Transverse colon (tissue), 4 donors: ENCODE measurements at regions not wholly inside any gene's neighbourhood (a gene's known extent, or its start where the extent isn't known, plus 50 kb on each side); places are given as distances from the start of the nearest gene placed in this dataset.

ENCODE experiments used
- DNase-seq: peaks from one replicate; pipeline ENCODE4 v3.0.0-alpha.2; 2019
- H3K27ac ChIP-seq, 4 donors: fragments of 200-600 bp; sonication (generic); 2 replicates each; pipeline ENCODE4 v1.5.1; 2016 to 2018; ENCODE audit warnings: inconsistent platforms in 4 of 4
- H3K27me3 ChIP-seq: fragments of 200-600 bp; sonication (generic); 2 replicates; pipeline ENCODE4 v1.5.1; 2017; ENCODE audit warnings: inconsistent platforms
- H3K36me3 ChIP-seq, 4 donors: fragments of 200-600 bp; sonication (generic); 2 replicates each; pipeline ENCODE4 v1.5.1; 2017 to 2019; ENCODE audit warnings: inconsistent platforms in 4 of 4
- H3K4me1 ChIP-seq, 4 donors: fragments of 200-600 bp; sonication (generic); 2 replicates each; pipeline ENCODE4 v1.5.1; 2017 to 2020; ENCODE audit warnings: inconsistent platforms in 4 of 4
- H3K4me3 ChIP-seq, 4 donors: fragments of 200-600 bp; sonication (generic); 1 replicate in 1 of 4; 2 replicates in 3 of 4; pipeline versions ENCODE4 v1.5.1 to v1.6.1; 2017 to 2019; ENCODE audit warnings: inconsistent platforms in 4 of 4
- H3K9me3 ChIP-seq, 2 donors: fragments of 200-600 bp; sonication (generic); 2 replicates each; pipeline ENCODE4 v1.5.1; 2017 to 2019; ENCODE audit warnings: inconsistent platforms in 2 of 2
- EP300 ChIP-seq: sonication (generic); formaldehyde crosslinking; IDR thresholded peaks from one replicate; pipeline ENCODE4 v1.6.1; 2017; ENCODE audit warnings: antibody characterized with exemption, low read depth
- POLR2A ChIP-seq: fragments of 450-650 bp; IDR thresholded peaks from one replicate; pipeline ENCODE4 v1.6.1; 2016; ENCODE audit warnings: antibody characterized with exemption, mild to moderate bottlenecking, moderate library complexity
- POLR2AphosphoS5 ChIP-seq, 3 donors: sonication (generic); formaldehyde crosslinking; IDR thresholded peaks; one replicate each; pipeline ENCODE4 v1.6.1; 2016; ENCODE audit warnings: antibody characterized with exemption in 3 of 3
- WGBS, 2 donors: methylation state at CpG; one replicate each; pipeline ENCODE4 v1.1.5; 2018; ENCODE audit warnings: low coverage in 1 of 2; 5-methylcytosine and 5-hydroxymethylcytosine counted together
- in situ Hi-C, 4 donors: fragments of 200-750 bp; cut with MboI; loops; one replicate each; pipeline versions ENCODE4 v1.15.0 to v1.15.1; 2017; ENCODE audit warnings: low sequenced_read_pairs in 3 of 4, low pct_ligation_motif_present in 1 of 4, low pct_unique_long_range_greater_than_20kb in 1 of 4
- intact Hi-C: fragments of 100-400 bp; cut with DNase I; formaldehyde crosslinking; loops from one replicate; pipeline ENCODE4 v1.15.1; 2023; ENCODE audit warnings: low total_unique reads
- TF ChIP-seq, protein P1 (sequence below), 5 experiments: fragments of 200-600 bp in 3 of 5; fragments of 450-650 bp in 2 of 5; sonication (generic) in 3 of 5; IDR thresholded peaks; 1 replicate in 2 of 5; 2 replicates in 3 of 5; pipeline ENCODE4 v1.5.1; 2016 to 2017; ENCODE audit warnings: antibody characterized with exemption in 5 of 5, inconsistent platforms in 3 of 5, mild to moderate bottlenecking in 2 of 5, moderate library complexity in 1 of 5

DNA sequence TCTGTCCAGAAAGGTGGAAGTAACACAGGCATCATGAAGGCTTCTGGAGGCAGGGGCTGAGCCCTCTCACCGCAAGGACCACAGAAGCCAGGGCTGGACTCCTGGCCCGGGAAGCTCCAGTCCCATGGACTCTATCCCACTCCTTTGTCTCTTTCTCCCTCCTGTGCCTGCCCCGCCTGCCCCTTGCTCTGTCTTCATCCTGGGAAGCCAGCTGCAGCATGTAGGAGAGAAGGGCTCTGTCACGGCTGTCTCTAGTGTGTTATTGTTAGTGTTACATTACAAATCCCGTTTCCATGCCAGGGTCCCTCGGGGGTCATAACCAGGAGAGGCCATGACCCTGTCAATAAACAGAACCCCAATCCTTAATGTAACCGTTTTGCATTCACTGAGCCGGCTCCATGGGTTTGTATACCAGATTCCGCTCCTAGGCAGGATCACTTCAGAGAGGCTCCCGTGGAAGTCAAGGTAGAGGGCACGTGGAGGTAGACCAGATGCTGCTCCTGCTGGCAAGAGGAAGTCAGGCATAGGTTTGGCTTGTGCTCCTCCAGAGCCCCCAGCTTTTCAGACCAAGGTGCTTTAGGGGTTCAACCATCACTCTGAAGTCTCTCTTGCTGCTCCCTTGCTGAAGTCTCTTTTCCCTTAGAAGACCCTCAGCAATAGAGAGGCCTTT, 293.2 kb downstream of the ETS1 start:
- in situ Hi-C loops (loop anchor here in 3 of 4 donors (25.0 kb wide), 2 partner anchors 218 to 543 kb away; no protein-coding TSS in a partner anchor), intact Hi-C loops (loop anchor here (5.0 to 10.0 kb wide), 2 partner anchors 231 to 338 kb away; no protein-coding TSS in a partner anchor)
- TF ChIP-seq, protein P1, sequence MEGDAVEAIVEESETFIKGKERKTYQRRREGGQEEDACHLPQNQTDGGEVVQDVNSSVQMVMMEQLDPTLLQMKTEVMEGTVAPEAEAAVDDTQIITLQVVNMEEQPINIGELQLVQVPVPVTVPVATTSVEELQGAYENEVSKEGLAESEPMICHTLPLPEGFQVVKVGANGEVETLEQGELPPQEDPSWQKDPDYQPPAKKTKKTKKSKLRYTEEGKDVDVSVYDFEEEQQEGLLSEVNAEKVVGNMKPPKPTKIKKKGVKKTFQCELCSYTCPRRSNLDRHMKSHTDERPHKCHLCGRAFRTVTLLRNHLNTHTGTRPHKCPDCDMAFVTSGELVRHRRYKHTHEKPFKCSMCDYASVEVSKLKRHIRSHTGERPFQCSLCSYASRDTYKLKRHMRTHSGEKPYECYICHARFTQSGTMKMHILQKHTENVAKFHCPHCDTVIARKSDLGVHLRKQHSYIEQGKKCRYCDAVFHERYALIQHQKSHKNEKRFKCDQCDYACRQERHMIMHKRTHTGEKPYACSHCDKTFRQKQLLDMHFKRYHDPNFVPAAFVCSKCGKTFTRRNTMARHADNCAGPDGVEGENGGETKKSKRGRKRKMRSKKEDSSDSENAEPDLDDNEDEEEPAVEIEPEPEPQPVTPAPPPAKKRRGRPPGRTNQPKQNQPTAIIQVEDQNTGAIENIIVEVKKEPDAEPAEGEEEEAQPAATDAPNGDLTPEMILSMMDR (IDR thresholded peaks at IDR 0.05): no peak
- TF ChIP-seq POLR2A (no peak), EP300 (no peak)
- DNase-seq: no peak
- H3K4me3 ChIP-seq: no peak overlapping the region
- no peaks in the 10 kb centered on the region for H3K27me3 ChIP-seq
- H3K9me3 ChIP-seq: no peaks in the 10 kb centered on the region
- peaks cover 15 to 87% (median 43%) of the 10 kb centered on the region in 4 donors for H3K4me1 ChIP-seq
- no peaks in the 10 kb centered on the region for H3K36me3 ChIP-seq
- H3K27ac ChIP-seq: peak overlapping the region in 2 of 4 donors; percentile 25 to 35
- WGBS, 2 donors: 86% methylated on average over 11 of the region's 11 CpGs; no CpG with 5 or more reads in 1 of the 2 donors

DNA sequence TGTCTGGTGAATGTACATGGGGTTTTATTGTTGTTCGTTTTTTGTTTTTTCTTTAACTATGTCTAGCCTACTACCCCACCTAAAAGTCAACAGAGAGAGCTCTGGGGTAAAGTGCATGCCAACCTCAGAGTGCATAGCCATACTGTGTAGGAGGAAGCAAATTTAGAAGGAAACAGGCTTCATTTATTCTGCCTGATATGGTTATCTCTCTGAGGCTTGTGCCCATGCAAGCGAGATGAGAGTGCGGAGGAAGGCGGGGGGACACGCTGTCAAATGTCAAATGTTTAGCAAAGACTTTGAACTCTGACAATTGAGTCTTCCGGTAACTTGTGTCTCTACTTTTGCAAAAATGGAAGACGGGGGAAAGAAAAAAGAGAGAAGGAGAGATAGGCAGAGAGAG, 295.5 kb downstream of the ETS1 start:
- H3K4me1 ChIP-seq: peaks cover 15 to 64% (median 36%) of the 10 kb centered on the region in 4 donors
- no peaks in the 10 kb centered on the region for H3K27me3 ChIP-seq
- H3K9me3 ChIP-seq: no peaks in the 10 kb centered on the region
- DNase-seq: peak; percentile 65
- in situ Hi-C loops: loop anchor here in 3 of 4 donors (25.0 kb wide), 2 partner anchors 220 to 545 kb away; no protein-coding TSS in a partner anchor
- H3K27ac ChIP-seq: peak overlapping the region; percentile 85 to 87 (median 86)
- no peaks in the 10 kb centered on the region for H3K36me3 ChIP-seq
- peak; percentile 8 to 38 (median 37) for TF ChIP-seq POLR2AphosphoS5 (IDR thresholded peaks at IDR 0.05)
- TF ChIP-seq, protein P1 (IDR thresholded peaks at IDR 0.05): no peak
- TF ChIP-seq POLR2A: peak; percentile 24
- no peak overlapping the region for H3K4me3 ChIP-seq
- 30 to 47% methylated on average over 7 of the region's 7 CpGs for WGBS, 2 donors
- intact Hi-C loops: loop anchor here (5.0 to 10.0 kb wide), 2 partner anchors 233 to 340 kb away; no protein-coding TSS in a partner anchor

DNA sequence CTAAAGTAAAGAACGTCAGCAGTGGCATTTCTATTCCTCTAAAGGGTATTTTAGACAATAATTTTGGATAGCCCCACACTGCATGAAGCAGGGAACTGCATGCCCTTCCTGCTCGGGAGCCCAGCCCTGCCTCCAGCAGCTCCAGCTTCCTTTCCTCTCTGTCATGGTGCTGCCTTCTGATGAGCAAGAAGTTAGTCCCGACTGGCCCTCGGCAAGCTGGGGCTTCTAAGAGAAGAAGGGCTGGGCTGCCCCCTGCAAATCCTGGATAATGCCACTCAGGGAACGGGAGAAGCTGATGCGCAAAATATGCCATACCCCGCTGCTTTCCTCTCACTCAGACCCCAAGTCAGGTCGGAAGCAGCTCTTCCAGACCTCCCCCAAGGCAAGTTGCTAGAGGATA, 296.4 kb downstream of the ETS1 start:
- Histone ChIP-seq H3K36me3 (no peaks in the 10 kb centered on the region), H3K27ac (peak overlapping the region; percentile 85 to 87 (median 86)), H3K4me1 (peaks cover 15 to 55% (median 33%) of the 10 kb centered on the region in 4 donors), H3K9me3 (no peaks in the 10 kb centered on the region), H3K4me3 (no peak overlapping the region), H3K27me3 (no peaks in the 10 kb centered on the region)
- intact Hi-C loops (loop anchor here (5.0 to 10.0 kb wide), 2 partner anchors 234 to 341 kb away; no protein-coding TSS in a partner anchor), in situ Hi-C loops (loop anchor here in 3 of 4 donors (25.0 kb wide), 2 partner anchors 221 to 546 kb away; no protein-coding TSS in a partner anchor)
- WGBS, 2 donors: 82% methylated on average over 8 of the region's 8 CpGs; no CpG with 5 or more reads in 1 of the 2 donors
- no peak for TF ChIP-seq POLR2A
- DNase-seq: no peak

DNA sequence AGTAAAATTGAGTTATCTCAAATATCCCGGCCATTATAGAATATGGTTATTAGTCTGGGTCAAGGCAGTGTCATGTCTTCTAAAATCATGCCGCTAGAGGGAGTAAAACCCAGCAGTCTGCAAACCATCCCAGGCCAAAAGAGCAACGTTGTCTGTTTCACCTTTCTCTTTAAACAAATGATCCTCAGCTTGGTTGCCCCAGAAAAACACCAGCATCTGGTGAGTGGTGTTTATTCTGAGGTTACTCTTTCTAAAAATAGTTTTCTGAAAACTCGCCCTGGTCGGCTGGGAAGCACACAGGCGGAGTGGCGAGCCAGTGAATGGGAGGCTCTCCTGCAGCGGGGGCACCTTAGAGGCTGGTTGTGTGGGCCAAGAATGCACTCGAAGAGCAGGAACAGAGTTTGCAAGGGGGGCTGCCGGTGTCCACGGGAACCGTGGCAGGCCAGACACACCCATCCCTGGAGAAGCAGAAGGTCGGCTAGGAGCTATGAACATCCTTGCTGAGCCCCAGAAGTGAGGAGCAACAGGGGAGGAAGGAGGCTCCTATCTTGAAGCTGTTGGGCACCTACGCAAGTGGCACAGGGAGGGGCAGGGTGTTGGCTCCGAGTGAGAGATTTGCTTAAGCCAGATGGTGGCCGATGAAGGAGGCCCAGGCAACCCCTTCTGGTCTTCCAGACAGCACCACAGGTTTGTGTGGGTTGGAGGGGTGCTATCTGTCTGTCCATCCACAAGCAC, 297.1 kb downstream of the ETS1 start:
- H3K9me3 ChIP-seq: no peaks in the 10 kb centered on the region
- intact Hi-C loops: loop anchor here (5.0 to 10.0 kb wide), 2 partner anchors 235 to 342 kb away; no protein-coding TSS in a partner anchor
- peak; percentile 50 for TF ChIP-seq POLR2A
- no peak for TF ChIP-seq EP300
- peak; percentile 15 to 46 (median 18) for TF ChIP-seq POLR2AphosphoS5 (IDR thresholded peaks at IDR 0.05)
- TF ChIP-seq, protein P1 (IDR thresholded peaks at IDR 0.05): peak; percentile 83 to 96 (median 90)
- in situ Hi-C loops: loop anchor here in 3 of 4 donors (25.0 kb wide), 2 partner anchors 222 to 547 kb away; no protein-coding TSS in a partner anchor
- peaks cover 15 to 54% (median 33%) of the 10 kb centered on the region in 4 donors for H3K4me1 ChIP-seq
- DNase-seq: peak; percentile 86
- peak overlapping the region; percentile 85 to 87 (median 86) for H3K27ac ChIP-seq
- WGBS, 2 donors: 0 to 7% methylated on average over 2 to 16 of the region's 16 CpGs
- no peaks in the 10 kb centered on the region for H3K36me3 ChIP-seq
- H3K27me3 ChIP-seq: no peaks in the 10 kb centered on the region
- H3K4me3 ChIP-seq: peak overlapping the region in 1 of 4 donors; percentile 32
